Lung (tissue), 11 donors: ENCODE measurements at regions not wholly inside any gene's neighbourhood (a gene's known extent, or its start where the extent isn't known, plus 50 kb on each side); places are given as distances from the start of the nearest gene placed in this dataset.

Experiments
- ATAC-seq: fragments of 200-7000 bp; cut with Tn5 transposase; one replicate; pipeline ENCODE4 v1.9.1; 2020; ENCODE audit warnings: moderate number of reproducible peaks; ENCODE audit not compliant: insufficient read depth, low FRiP score
- DNase-seq, 3 donors: peaks; one replicate each; pipeline ENCODE4 v3.0.0-alpha.2; 2013 to 2017
- H3K27ac ChIP-seq, 2 donors: one replicate each; pipeline ENCODE4 v1.5.1; 2013; ENCODE audit warnings: mild to moderate bottlenecking in 2 of 2, moderate library complexity in 2 of 2, control low read depth in 1 of 2, inconsistent platforms in 1 of 2, low read depth in 1 of 2, low read length in 1 of 2
- H3K27me3 ChIP-seq, 3 donors: one replicate each; pipeline ENCODE4 v1.5.1; 2013; ENCODE audit warnings: low read length in 2 of 3; ENCODE audit not compliant: control insufficient read depth in 3 of 3, insufficient read depth in 3 of 3
- H3K36me3 ChIP-seq, 4 donors: one replicate each; pipeline ENCODE4 v1.5.1; 2013; ENCODE audit warnings: low read length in 4 of 4, mild to moderate bottlenecking in 1 of 4, moderate library complexity in 1 of 4; ENCODE audit not compliant: control insufficient read depth in 4 of 4, insufficient read depth in 4 of 4
- H3K4me1 ChIP-seq, 5 donors: one replicate each; pipeline ENCODE4 v1.5.1; 2013; ENCODE audit warnings: low read length in 5 of 5, mild to moderate bottlenecking in 2 of 5, moderate library complexity in 1 of 5; ENCODE audit not compliant: control insufficient read depth in 5 of 5, insufficient read depth in 5 of 5
- H3K4me3 ChIP-seq: one replicate; pipeline ENCODE4 v1.5.1; 2013; ENCODE audit warnings: mild to moderate bottlenecking, control low read depth, moderate library complexity
- H3K9ac ChIP-seq, 2 donors: one replicate each; pipeline ENCODE4 v1.5.1; 2013; ENCODE audit warnings: low read length in 2 of 2, control low read depth in 1 of 2; ENCODE audit not compliant: insufficient read depth in 1 of 2
- H3K9me3 ChIP-seq, 4 donors: one replicate each; pipeline ENCODE4 v1.5.1; 2013; ENCODE audit warnings: low read length in 3 of 4, mild to moderate bottlenecking in 1 of 4, moderate library complexity in 1 of 4; ENCODE audit not compliant: control insufficient read depth in 4 of 4, insufficient read depth in 3 of 4
- WGBS, 2 donors: extraction: QIAGEN DNeasy Blood & Tissue Kit; methylation state at CpG; one replicate each; pipeline ENCODE4 v1.1.7; 2013; 5-methylcytosine and 5-hydroxymethylcytosine counted together
- TF ChIP-seq, protein P1 (sequence below): IDR thresholded peaks from 2 replicates; pipeline ENCODE4 v1.5.1; 2012; ENCODE audit warnings: mild to moderate bottlenecking; ENCODE audit errors: control extremely low read depth, extremely low read depth
- donor health status: control.
- donor health status: control.
- donor health status: Bipolar disorder and iron deficiency.
- donor health status: healthy.
- donor health status: DM: yes; HTN: yes; CAD: no.

DNA sequence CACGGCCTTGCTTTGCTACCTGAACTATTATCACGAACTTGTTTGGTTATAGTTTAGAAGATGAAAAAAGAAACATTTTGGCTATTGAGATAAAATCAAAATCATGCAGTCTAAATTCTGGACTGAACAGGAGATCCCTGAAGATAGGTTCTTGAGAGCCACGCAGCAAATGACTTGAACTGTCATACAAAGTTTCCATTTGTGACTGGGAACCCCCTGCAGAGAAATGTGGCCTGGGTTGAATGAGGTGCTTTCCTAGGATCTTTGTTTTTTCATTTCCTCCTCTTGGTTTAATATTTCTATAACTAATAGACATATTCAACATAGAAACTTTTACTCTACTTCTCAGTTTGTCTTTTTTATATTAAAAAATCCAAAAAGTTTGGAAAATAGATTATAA lies 184.7 kb upstream of the TRPM3 start:
- TF ChIP-seq, protein P1, sequence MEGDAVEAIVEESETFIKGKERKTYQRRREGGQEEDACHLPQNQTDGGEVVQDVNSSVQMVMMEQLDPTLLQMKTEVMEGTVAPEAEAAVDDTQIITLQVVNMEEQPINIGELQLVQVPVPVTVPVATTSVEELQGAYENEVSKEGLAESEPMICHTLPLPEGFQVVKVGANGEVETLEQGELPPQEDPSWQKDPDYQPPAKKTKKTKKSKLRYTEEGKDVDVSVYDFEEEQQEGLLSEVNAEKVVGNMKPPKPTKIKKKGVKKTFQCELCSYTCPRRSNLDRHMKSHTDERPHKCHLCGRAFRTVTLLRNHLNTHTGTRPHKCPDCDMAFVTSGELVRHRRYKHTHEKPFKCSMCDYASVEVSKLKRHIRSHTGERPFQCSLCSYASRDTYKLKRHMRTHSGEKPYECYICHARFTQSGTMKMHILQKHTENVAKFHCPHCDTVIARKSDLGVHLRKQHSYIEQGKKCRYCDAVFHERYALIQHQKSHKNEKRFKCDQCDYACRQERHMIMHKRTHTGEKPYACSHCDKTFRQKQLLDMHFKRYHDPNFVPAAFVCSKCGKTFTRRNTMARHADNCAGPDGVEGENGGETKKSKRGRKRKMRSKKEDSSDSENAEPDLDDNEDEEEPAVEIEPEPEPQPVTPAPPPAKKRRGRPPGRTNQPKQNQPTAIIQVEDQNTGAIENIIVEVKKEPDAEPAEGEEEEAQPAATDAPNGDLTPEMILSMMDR, result no peak
- Histone ChIP-seq H3K36me3 (no peaks in the 10 kb centered on the region), H3K9ac (no peak overlapping the region), H3K4me1 (no peaks in the 10 kb centered on the region), H3K27ac (no peak overlapping the region), H3K27me3 (peaks cover 0 to 3% (median 0%) of the 10 kb centered on the region in 3 donors), H3K9me3 (no peaks in the 10 kb centered on the region), H3K4me3 (no peak overlapping the region)
- 83 to 88% methylated on average over 3 of the region's 3 CpGs for WGBS, 2 donors
- DNase-seq (no peak), ATAC-seq (no peak)

GRCh38 chr9:71303351-71303750 lies 181.9 kb upstream of the TRPM3 start:
- H3K4me3 ChIP-seq, result no peak overlapping the region
- no peak overlapping the region for H3K9ac ChIP-seq
- no peaks in the 10 kb centered on the region for H3K27me3 ChIP-seq
- ATAC-seq, result no peak
- WGBS, 2 donors, result 96 to 98% methylated on average over 1 of the region's 1 CpG
- DNase-seq, result no peak
- no peaks in the 10 kb centered on the region for H3K36me3 ChIP-seq
- H3K9me3 ChIP-seq, result no peaks in the 10 kb centered on the region
- H3K4me1 ChIP-seq, result no peaks in the 10 kb centered on the region
- TF ChIP-seq, protein P1, result no peak
- no peak overlapping the region for H3K27ac ChIP-seq

GRCh38 chr9:71302776-71303175 lies 181.4 kb upstream of the TRPM3 start:
- H3K27ac ChIP-seq, result no peak overlapping the region
- WGBS, 2 donors, result 83 to 85% methylated on average over 5 of the region's 5 CpGs
- no peaks in the 10 kb centered on the region for H3K27me3 ChIP-seq
- no peak overlapping the region for H3K9ac ChIP-seq
- DNase-seq, result no peak
- no peak overlapping the region for H3K4me3 ChIP-seq
- no peaks in the 10 kb centered on the region for H3K9me3 ChIP-seq
- TF ChIP-seq, protein P1, result no peak
- no peaks in the 10 kb centered on the region for H3K36me3 ChIP-seq
- no peaks in the 10 kb centered on the region for H3K4me1 ChIP-seq
- ATAC-seq, result no peak

DNA sequence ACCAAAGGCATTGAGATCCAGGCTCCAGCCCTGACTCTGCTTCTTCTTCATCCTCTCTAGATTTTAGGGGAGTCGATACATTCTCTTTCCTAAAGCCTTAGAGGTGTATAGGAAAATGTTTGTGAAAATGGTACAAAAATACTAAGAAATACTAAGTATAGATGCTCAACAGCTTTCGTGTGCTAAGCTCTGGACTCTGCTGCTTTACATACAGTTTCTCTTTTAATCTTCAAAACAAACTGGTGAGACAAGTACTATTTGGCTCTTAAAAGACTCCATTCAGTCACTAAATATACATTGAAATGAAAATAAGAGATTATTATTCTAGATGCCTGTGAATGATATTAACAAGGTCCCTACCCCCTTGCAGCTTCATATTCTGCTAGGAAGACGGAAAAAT lies 174.5 kb upstream of the TRPM3 start:
- Histone ChIP-seq H3K4me3 (no peak overlapping the region), H3K36me3 (no peaks in the 10 kb centered on the region), H3K9me3 (no peaks in the 10 kb centered on the region), H3K4me1 (no peaks in the 10 kb centered on the region), H3K27ac (no peak overlapping the region), H3K27me3 (no peaks in the 10 kb centered on the region), H3K9ac (no peak overlapping the region)
- DNase-seq (no peak), ATAC-seq (no peak)
- WGBS, 2 donors, result 71 to 84% methylated on average over 3 of the region's 3 CpGs
- TF ChIP-seq, protein P1, result no peak
